ENCODE measurements at regions not wholly inside any gene's neighbourhood (a gene's known extent, or its start where the extent isn't known, plus 50 kb on each side); places are given as distances from the start of the nearest gene placed in this dataset.

DNA sequence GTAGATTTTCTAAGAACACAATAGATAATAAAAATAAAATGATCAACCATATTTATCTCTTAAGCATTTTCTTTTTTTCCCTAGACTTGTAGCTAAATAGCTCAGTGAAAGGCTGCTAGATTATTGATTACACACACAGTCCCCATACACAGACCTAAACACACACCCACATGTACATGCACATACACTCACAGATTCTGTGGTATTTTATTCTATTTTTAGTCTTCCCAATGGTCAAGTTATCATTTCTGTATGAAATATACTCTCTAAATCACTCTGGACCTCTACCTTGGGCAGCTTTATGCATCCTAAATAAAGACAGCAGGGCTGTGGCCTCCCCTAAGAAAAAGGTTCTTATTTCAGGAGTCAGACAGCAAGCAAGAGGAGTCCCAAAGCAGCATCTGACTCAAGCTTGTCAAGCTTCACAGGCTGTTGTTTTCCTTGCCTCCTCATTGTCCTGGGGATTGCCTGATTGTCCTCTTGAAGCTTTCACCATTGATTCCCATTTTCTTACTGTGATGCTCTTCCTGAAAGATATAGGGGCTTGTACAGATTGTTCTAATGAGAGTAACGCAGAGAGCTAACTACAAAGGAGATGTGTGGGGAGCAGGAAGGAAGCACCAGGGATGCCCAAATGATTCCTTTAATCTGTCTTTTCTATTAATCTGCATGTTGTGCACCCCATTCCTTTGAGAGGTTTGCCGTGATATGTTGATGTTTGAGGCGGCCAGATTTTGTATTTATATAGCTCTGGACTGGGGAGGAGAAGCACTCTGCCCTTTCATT lies 986.5 kb downstream of the PCDH17 start:
- TF ChIP-seq, protein P1, sequence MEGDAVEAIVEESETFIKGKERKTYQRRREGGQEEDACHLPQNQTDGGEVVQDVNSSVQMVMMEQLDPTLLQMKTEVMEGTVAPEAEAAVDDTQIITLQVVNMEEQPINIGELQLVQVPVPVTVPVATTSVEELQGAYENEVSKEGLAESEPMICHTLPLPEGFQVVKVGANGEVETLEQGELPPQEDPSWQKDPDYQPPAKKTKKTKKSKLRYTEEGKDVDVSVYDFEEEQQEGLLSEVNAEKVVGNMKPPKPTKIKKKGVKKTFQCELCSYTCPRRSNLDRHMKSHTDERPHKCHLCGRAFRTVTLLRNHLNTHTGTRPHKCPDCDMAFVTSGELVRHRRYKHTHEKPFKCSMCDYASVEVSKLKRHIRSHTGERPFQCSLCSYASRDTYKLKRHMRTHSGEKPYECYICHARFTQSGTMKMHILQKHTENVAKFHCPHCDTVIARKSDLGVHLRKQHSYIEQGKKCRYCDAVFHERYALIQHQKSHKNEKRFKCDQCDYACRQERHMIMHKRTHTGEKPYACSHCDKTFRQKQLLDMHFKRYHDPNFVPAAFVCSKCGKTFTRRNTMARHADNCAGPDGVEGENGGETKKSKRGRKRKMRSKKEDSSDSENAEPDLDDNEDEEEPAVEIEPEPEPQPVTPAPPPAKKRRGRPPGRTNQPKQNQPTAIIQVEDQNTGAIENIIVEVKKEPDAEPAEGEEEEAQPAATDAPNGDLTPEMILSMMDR (IDR thresholded peaks at IDR 0.05), result no peak
- TF ChIP-seq POLR2A (IDR thresholded peaks at IDR 0.05) (no peak), EP300 (IDR thresholded peaks at IDR 0.05) (no peak)
